HepG2 (cell line): ENCODE measurements at regions not wholly inside any gene's neighbourhood (a gene's known extent, or its start where the extent isn't known, plus 50 kb on each side); places are given as distances from the start of the nearest gene placed in this dataset.

Experiments used
- ATAC-seq: fragments of 200-7000 bp; cut with Tn5 transposase; 3 replicates; pipeline ENCODE4 v1.9.1; 2020; ENCODE audit warnings: mild to moderate bottlenecking, moderate library complexity
- BruUV-seq: library from RNA; stranded (reverse); fragments of 400-500 nt; replicated peaks from 2 replicates; lab custom pipeline; 2021; lab: Mats Ljungman, UMichigan
- CTCF ChIA-PET: fragments of 300-600 bp; formaldehyde crosslinking; extraction: SDS; loops from one replicate; lab custom pipeline; 2021; ENCODE audit warnings: low total read pairs, inconsistent platforms, low intra/inter-chr PET ratio; lab: Yijun Ruan, JAX
- POLR2A ChIA-PET: fragments of 350-600 bp; sonication (Branson Sonifier 250); formaldehyde crosslinking; loops from one replicate; lab custom pipeline; 2020; ENCODE audit warnings: antibody characterized with exemption, inconsistent platforms; lab: Yijun Ruan, JAX
- DNase-seq: peaks from one replicate; pipeline ENCODE4 v3.0.0-alpha.2; 2015; ENCODE audit warnings: low spot score
- FAIRE-seq: peaks from 3 replicates; lab custom pipeline; 2011; peaks lifted over from hg19 to GRCh38; lab: Jason Lieb, UNC
- H2AFZ ChIP-seq: one replicate; pipeline ENCODE4 v1.6.1; 2011; ENCODE audit warnings: low read length, inconsistent platforms
- H3K27ac ChIP-seq: fragments of 300-600 bp; 3 replicates; pipeline ENCODE4 v1.8.0; 2011; ENCODE audit warnings: mixed run types, mild to moderate bottlenecking, mixed read lengths, low read length, inconsistent platforms; ENCODE audit not compliant: insufficient read depth; ENCODE audit errors: extremely low read length
- H3K27me3 ChIP-seq, 2 experiments: fragments of 200-600 bp in 1 of 2; 2 replicates in 1 of 2; 3 replicates in 1 of 2; pipeline versions ENCODE4 v1.6.0 to v1.8.0; 2011; ENCODE audit warnings: low read length in 2 of 2, mild to moderate bottlenecking in 2 of 2, moderate library complexity in 2 of 2, inconsistent platforms in 1 of 2; ENCODE audit not compliant: insufficient read depth in 2 of 2, control insufficient read depth in 1 of 2
- H3K36me3 ChIP-seq, 2 experiments: fragments of 200-600 bp in 1 of 2; replicated peaks in 1 of 2; 2 replicates in 1 of 2; 3 replicates in 1 of 2; pipeline versions ENCODE4 v1.5.1 to v1.8.0; 2011; ENCODE audit warnings: low read length in 2 of 2, inconsistent platforms in 1 of 2; ENCODE audit not compliant: insufficient read depth in 2 of 2, control insufficient read depth in 1 of 2
- H3K4me1 ChIP-seq: 2 replicates; pipeline ENCODE4 v1.5.1; 2012; ENCODE audit warnings: low read length, inconsistent platforms; ENCODE audit not compliant: insufficient read depth
- H3K4me2 ChIP-seq: 2 replicates; pipeline ENCODE4 v1.6.0; 2011; ENCODE audit warnings: low read depth, low read length, inconsistent platforms
- H3K4me3 ChIP-seq, 3 experiments: fragments of 200-600 bp in 1 of 3; sonication (generic), shearing (Covaris generic) in 1 of 3; replicated peaks in 1 of 3; 2 replicates each; pipeline ENCODE4 v1.5.1; 2011 to 2016; ENCODE audit warnings: low read length in 3 of 3, inconsistent platforms in 2 of 3, low read depth in 2 of 3, mild to moderate bottlenecking in 2 of 3, control low read depth in 1 of 3, mixed read lengths in 1 of 3; ENCODE audit not compliant: insufficient read depth in 1 of 3
- H3K79me2 ChIP-seq: one replicate; pipeline ENCODE4 v1.6.1; 2011; ENCODE audit warnings: low read length, inconsistent platforms; ENCODE audit not compliant: insufficient read depth
- H3K9ac ChIP-seq: 2 replicates; pipeline ENCODE4 v1.6.0; 2011; ENCODE audit warnings: mild to moderate bottlenecking, low read depth, low read length, inconsistent platforms; ENCODE audit not compliant: insufficient read depth
- H3K9me3 ChIP-seq: 2 replicates; pipeline ENCODE4 v1.5.1; 2012; ENCODE audit warnings: mild to moderate bottlenecking, low read length
- H4K20me1 ChIP-seq: 2 replicates; pipeline ENCODE4 v1.6.0; 2011; ENCODE audit warnings: inconsistent platforms, mild to moderate bottlenecking, low read length, moderate library complexity; ENCODE audit not compliant: insufficient read depth
- GATAD1 ChIP-seq: IDR thresholded peaks from 2 replicates; pipeline ENCODE4 v1.6.1; 2016; ENCODE audit warnings: missing genetic modification reagents, missing compliant biosample characterization
- RAD21 ChIP-seq: fragments of 450-650 bp; formaldehyde crosslinking; IDR thresholded peaks from 2 replicates; pipeline ENCODE4 v1.5.0; 2020; ENCODE audit warnings: mild to moderate bottlenecking
- SMC3 ChIP-seq: IDR thresholded peaks from 2 replicates; pipeline ENCODE4 v1.6.1; 2011; ENCODE audit warnings: low read length, improper control_type of control experiment
- ZNF282 ChIP-seq: fragments of 450-650 bp; IDR thresholded peaks from 2 replicates; pipeline ENCODE4 v1.6.1; 2018; ENCODE audit not compliant: partially characterized antibody
- ZNF629 ChIP-seq: sonication (generic); formaldehyde crosslinking; conservative IDR thresholded peaks from 2 replicates; pipeline ENCODE4 v1.5.0; 2020; ENCODE audit warnings: missing genetic modification reagents
- ZNF644 ChIP-seq: IDR thresholded peaks from 2 replicates; pipeline ENCODE4 v1.6.1; 2016; ENCODE audit warnings: low read depth
- WGBS: methylation state at CpG from one replicate; pipeline ENCODE4 v1.1.6; 2017; ENCODE audit warnings: low lambda C conversion rate; 5-methylcytosine and 5-hydroxymethylcytosine counted together
- in situ Hi-C: cut with HindIII; loops from 2 replicates; pipeline ENCODE4 v1.10.0; 2017; ENCODE audit warnings: low pct_unique_long_range_greater_than_20kb; ENCODE audit not compliant: extremely low pct_ligation_motif_present
- intact Hi-C: fragments of 100-400 bp; cut with micrococcal nuclease; formaldehyde crosslinking; loops from one replicate; pipeline ENCODE4 v1.10.0; 2022; ENCODE audit not compliant: unreplicated experiment
- TF ChIP-seq, protein P1 (sequence below): sonication (generic); formaldehyde crosslinking; IDR thresholded peaks from 2 replicates; pipeline ENCODE4 v1.4.0; 2020; ENCODE audit warnings: missing genetic modification reagents, borderline replicate concordance
- TF ChIP-seq, protein P2 (sequence below): IDR thresholded peaks from 2 replicates; pipeline ENCODE4 v1.6.1; 2016; ENCODE audit warnings: low read depth, control low read depth

DNA sequence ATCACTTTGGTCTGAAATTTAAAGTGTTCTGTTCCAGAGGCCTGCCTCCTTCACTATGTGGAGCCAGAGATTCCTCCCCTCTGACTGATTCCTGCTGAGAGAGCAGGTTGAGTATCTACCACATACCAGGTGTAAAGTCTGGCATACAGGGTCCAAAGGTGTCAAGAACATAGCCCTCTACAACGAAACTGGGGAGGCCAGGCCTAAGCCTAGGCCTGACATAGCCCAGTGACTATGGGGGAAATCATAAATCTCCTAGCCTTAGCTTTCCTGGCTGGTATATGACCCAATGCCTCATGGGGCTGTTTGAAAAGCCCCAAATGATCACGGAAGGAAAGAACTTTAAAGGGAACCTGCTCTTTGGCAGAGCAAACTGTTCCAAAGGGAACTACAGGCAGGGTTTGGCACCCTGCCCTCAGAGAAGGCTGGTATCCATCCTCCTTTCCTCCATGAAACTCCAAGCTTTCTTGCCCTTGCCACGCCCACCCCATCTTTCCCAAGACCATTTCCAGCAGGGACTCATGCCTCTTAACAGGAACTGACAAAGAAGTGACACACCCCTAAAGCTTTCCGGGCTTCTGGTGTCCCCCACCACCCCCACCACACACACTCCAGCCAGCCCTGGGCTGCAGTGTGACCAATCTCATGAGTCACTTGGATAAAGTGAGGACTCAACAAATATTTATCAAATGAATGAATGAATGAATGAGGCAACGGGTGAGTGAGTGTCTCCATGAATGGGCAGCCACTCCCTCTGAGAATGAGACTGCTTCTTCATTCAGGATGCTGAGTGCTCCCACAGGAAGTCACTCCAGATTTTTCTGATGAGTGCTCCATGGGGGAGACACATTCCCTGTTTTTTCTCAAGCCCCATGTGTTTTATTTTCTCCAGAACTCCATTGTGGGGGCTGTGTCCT lies 93.3 kb upstream of the CALM2 start (continued):
- no peak for TF ChIP-seq GATAD1 (CRISPR knock-in tag)
- TF ChIP-seq ZNF644 (CRISPR knock-in tag), result no peak

DNA sequence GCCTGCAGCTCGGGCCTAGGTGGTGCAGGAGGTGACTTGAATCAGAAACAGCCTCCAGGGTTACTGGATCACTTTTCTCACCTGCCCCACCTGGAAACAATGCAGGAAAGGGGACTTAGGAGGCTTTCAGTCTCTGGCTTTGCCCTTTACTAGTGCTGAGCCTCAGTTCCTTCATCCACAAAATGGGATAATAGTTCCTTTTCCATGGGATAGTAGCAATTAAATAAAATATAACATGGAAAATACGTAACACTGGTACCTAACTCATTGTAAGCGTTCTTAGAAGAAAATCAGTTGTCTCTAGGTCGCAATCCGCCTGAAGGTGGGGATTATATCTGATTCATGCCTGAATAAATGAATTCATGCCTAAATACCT lies 91.4 kb upstream of the CALM2 start:
- FAIRE-seq (no peak), DNase-seq (no peak), ATAC-seq (no peak)
- no peaks in the 10 kb centered on the region for H3K79me2 ChIP-seq
- peak; percentile 80 for TF ChIP-seq ZNF629 (CRISPR knock-in tag)
- no peak for TF ChIP-seq ZNF282
- intact Hi-C loops (loop anchor here (5.0 kb wide), 1 partner anchor 40 kb away; no protein-coding TSS in a partner anchor), in situ Hi-C loops (no loop called here)
- no peak overlapping the region for H3K4me2 ChIP-seq
- H4K20me1 ChIP-seq, result no peaks in the 10 kb centered on the region
- POLR2A ChIA-PET, result no interaction called here
- peaks cover 86% of the 10 kb centered on the region for H3K4me1 ChIP-seq
- CTCF ChIA-PET, result no interaction called here
- no peak overlapping the region for H3K27ac ChIP-seq
- H3K4me3 ChIP-seq, result no peak overlapping the region
- BruUV-seq, result no TSS peak
- H3K9ac ChIP-seq, result no peak overlapping the region
- 0 out of 5 replicates have a peak, but pooled peaks cover 0 to 2% of the 10 kb centered on the region in 2 experiments for H3K27me3 ChIP-seq
- H3K9me3 ChIP-seq, result no peaks in the 10 kb centered on the region
- no peak overlapping the region for H2AFZ ChIP-seq
- 72% methylated on average over 5 of the region's 5 CpGs for WGBS
- no peaks in the 10 kb centered on the region for H3K36me3 ChIP-seq

DNA sequence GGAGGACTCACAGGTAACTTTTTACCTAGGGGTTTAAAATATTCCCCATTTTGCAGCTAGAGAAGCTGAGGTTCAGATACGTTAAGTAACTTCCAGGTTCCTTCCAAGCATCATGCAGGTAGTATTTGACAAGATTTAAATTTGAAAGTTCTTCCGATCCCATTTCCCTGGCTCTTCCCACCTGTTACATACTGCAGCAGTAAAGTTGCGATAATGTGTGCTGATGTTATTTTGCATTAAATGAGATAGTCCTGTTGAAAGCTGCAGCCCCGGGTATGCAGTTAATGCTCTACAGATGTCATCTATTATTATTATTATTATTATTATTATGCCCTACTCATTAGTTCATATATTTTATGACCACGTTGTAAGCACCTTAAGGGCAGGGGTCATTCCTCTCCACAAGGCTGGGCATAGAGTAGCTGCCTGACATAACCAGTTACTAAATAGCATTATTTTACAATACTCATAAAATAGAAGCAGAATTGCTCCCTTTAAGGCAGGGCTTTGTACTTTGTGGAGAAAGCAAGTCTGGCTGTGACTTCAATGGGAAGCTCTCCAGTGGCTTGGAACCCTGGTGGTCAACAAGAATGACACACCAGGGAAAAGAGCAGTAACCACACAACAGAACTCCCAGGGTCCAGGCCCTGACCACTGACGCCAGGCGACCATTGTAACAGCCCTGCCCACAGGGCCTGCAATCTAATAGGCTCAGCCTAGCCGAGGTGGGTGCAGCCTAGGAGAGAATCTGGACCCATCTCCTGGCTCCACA lies 90.8 kb upstream of the CALM2 start:
- intact Hi-C loops, result loop anchor here (5.0 kb wide), 1 partner anchor 40 kb away; no protein-coding TSS in a partner anchor
- 54% methylated on average over 8 of the region's 8 CpGs for WGBS

More for the DNA sequence above, 90.8 kb upstream of the CALM2 start:
- CTCF ChIA-PET, result no interaction called here
- no peak overlapping the region for H3K27ac ChIP-seq
- H3K27me3 ChIP-seq, result 0 out of 5 replicates have a peak, but pooled peaks cover 0 to 2% of the 10 kb centered on the region in 2 experiments
- no peaks in the 10 kb centered on the region for H3K79me2 ChIP-seq
- H3K36me3 ChIP-seq, result no peaks in the 10 kb centered on the region
- ATAC-seq (peak; percentile 29), FAIRE-seq (no peak), DNase-seq (peak; percentile 50)
- TF ChIP-seq, protein P1, sequence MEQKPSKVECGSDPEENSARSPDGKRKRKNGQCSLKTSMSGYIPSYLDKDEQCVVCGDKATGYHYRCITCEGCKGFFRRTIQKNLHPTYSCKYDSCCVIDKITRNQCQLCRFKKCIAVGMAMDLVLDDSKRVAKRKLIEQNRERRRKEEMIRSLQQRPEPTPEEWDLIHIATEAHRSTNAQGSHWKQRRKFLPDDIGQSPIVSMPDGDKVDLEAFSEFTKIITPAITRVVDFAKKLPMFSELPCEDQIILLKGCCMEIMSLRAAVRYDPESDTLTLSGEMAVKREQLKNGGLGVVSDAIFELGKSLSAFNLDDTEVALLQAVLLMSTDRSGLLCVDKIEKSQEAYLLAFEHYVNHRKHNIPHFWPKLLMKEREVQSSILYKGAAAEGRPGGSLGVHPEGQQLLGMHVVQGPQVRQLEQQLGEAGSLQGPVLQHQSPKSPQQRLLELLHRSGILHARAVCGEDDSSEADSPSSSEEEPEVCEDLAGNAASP (CRISPR knock-in tag), result no peak
- TF ChIP-seq SMC3 (0 out of 2 replicates have a peak, but pooled peaks have one; percentile 4), RAD21 (peak; percentile 30; the same call in 1 of the 2 replicates)
- TF ChIP-seq, protein P2, sequence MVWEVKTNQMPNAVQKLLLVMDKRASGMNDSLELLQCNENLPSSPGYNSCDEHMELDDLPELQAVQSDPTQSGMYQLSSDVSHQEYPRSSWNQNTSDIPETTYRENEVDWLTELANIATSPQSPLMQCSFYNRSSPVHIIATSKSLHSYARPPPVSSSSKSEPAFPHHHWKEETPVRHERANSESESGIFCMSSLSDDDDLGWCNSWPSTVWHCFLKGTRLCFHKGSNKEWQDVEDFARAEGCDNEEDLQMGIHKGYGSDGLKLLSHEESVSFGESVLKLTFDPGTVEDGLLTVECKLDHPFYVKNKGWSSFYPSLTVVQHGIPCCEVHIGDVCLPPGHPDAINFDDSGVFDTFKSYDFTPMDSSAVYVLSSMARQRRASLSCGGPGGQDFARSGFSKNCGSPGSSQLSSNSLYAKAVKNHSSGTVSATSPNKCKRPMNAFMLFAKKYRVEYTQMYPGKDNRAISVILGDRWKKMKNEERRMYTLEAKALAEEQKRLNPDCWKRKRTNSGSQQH (CRISPR knock-in tag), result no peak
- no peak overlapping the region for H3K9ac ChIP-seq
- in situ Hi-C loops, result no loop called here
- no peaks in the 10 kb centered on the region for H3K9me3 ChIP-seq
- no peak overlapping the region for H3K4me2 ChIP-seq
- POLR2A ChIA-PET, result no interaction called here
- no peak overlapping the region for H3K4me3 ChIP-seq
- no TSS peak for BruUV-seq
- H3K4me1 ChIP-seq, result peaks cover 85% of the 10 kb centered on the region
- no peak overlapping the region for H2AFZ ChIP-seq
- H4K20me1 ChIP-seq, result no peaks in the 10 kb centered on the region
